Myocyte (in vitro differentiated cells): ENCODE measurements at regions not wholly inside any gene's neighbourhood (a gene's known extent, or its start where the extent isn't known, plus 50 kb on each side); places are given as distances from the start of the nearest gene placed in this dataset.

Experiments
- DNase-seq: peaks from one replicate; pipeline ENCODE4 v3.0.0-alpha.2; 2012; ENCODE audit warnings: low read depth

GRCh38 chr10:128945398-128945797 lies 521.6 kb upstream of the MGMT start:
- DNase-seq = no peak

GRCh38 chr10:128950159-128950915 lies 516.7 kb upstream of the MGMT start:
- no peak for DNase-seq

- no peak for DNase-seq
These were observed 516.1 kb upstream of the MGMT start for GRCh38 chr10:128950916-128951275.

GRCh38 chr10:128952856-128953255 lies 514.2 kb upstream of the MGMT start:
- DNase-seq = no peak

GRCh38 chr10:128956149-128956548 lies 510.9 kb upstream of the MGMT start:
- no peak for DNase-seq

- DNase-seq = no peak
These were observed 509.8 kb upstream of the MGMT start for GRCh38 chr10:128957221-128957620.

GRCh38 chr10:128958834-128959690 lies 508.0 kb upstream of the MGMT start:
- DNase-seq = no peak

GRCh38 chr10:128959746-128960145 lies 507.3 kb upstream of the MGMT start:
- DNase-seq = no peak

- no peak for DNase-seq
These were observed 506.5 kb upstream of the MGMT start for GRCh38 chr10:128960517-128960916.

GRCh38 chr10:128962182-128962581 lies 504.9 kb upstream of the MGMT start:
- DNase-seq = no peak

GRCh38 chr10:128963211-128964099 lies 503.6 kb upstream of the MGMT start:
- no peak for DNase-seq

GRCh38 chr10:128964100-128964403 lies 503.0 kb upstream of the MGMT start:
- no peak for DNase-seq

- DNase-seq = no peak
These were observed 498.9 kb upstream of the MGMT start for GRCh38 chr10:128967980-128968756.

GRCh38 chr10:128969551-128969950 lies 497.5 kb upstream of the MGMT start:
- no peak for DNase-seq

- no peak for DNase-seq
These were observed 495.5 kb upstream of the MGMT start for GRCh38 chr10:128971374-128972035.

GRCh38 chr10:128972036-128972405 lies 495.0 kb upstream of the MGMT start:
- DNase-seq = no peak

- DNase-seq = no peak
These were observed 493.8 kb upstream of the MGMT start for GRCh38 chr10:128973221-128973620.

- DNase-seq = no peak
These were observed 490.2 kb upstream of the MGMT start for GRCh38 chr10:128976856-128977255.

- DNase-seq = no peak
These were observed 488.8 kb upstream of the MGMT start for GRCh38 chr10:128978211-128978610.

- no peak for DNase-seq
These were observed 487.6 kb upstream of the MGMT start for GRCh38 chr10:128979405-128979804.

GRCh38 chr10:128981251-128981650 lies 485.8 kb upstream of the MGMT start:
- DNase-seq = no peak
